Fibroblast of villous mesenchyme (primary cell): ENCODE measurements at regions not wholly inside any gene's neighbourhood (a gene's known extent, or its start where the extent isn't known, plus 50 kb on each side); places are given as distances from the start of the nearest gene placed in this dataset.

Experiments used
- DNase-seq: peaks from one replicate; pipeline ENCODE4 v3.0.0-alpha.2; 2010; ENCODE audit warnings: low read depth
- H3K4me3 ChIP-seq: 2 replicates; pipeline ENCODE4 v1.5.1; 2011; ENCODE audit warnings: low read depth, mild to moderate bottlenecking, low read length
- TF ChIP-seq, protein P1 (sequence below): IDR thresholded peaks from 2 replicates; pipeline ENCODE4 v1.5.1; 2012; ENCODE audit warnings: low read depth, mild to moderate bottlenecking, low read length; ENCODE audit not compliant: insufficient read depth

DNA sequence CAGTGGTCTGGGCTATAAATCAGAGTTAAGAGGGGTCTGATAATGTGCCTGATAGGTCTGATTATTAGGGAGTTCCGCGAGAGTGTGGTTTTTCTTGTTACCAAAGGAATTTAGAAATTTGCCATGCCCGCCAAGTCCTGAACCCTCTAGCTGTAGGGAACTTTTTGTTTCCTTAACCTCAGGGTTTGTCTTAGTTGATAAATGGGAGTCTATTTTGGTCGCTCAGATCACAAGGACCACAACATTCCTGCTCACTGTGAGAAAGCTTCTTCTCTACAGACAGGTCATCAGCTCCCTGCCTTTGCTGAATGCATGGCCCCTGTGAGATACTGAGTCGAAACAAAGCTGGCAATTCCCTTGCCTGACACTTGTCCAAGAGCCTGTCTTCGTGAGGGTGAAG lies 497.8 kb downstream of the HS3ST4 start:
- DNase-seq: no peak
- TF ChIP-seq, protein P1, sequence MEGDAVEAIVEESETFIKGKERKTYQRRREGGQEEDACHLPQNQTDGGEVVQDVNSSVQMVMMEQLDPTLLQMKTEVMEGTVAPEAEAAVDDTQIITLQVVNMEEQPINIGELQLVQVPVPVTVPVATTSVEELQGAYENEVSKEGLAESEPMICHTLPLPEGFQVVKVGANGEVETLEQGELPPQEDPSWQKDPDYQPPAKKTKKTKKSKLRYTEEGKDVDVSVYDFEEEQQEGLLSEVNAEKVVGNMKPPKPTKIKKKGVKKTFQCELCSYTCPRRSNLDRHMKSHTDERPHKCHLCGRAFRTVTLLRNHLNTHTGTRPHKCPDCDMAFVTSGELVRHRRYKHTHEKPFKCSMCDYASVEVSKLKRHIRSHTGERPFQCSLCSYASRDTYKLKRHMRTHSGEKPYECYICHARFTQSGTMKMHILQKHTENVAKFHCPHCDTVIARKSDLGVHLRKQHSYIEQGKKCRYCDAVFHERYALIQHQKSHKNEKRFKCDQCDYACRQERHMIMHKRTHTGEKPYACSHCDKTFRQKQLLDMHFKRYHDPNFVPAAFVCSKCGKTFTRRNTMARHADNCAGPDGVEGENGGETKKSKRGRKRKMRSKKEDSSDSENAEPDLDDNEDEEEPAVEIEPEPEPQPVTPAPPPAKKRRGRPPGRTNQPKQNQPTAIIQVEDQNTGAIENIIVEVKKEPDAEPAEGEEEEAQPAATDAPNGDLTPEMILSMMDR: no peak

DNA sequence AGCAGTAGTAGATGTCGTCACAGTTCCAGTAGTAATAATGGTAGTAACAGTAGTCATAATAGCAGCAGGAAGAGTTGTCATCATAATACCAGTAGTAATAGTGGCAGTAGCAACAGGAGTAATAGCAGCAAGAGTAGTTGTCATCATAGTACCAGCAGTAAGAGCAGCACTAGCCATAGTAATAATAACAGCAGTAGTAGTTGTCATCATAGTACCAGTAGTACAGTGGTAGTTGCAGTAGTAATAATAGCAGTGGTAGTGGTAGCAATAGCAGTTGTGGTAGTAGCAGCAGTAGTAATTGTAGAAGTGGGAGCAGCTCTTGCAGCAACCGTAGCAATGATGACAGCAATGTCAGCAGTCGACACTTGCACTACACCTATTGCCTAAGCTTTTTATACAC lies 502.8 kb downstream of the HS3ST4 start:
- no peak overlapping the region for H3K4me3 ChIP-seq
- DNase-seq: no peak
- TF ChIP-seq, protein P1: no peak

More for the DNA sequence above, 497.8 kb downstream of the HS3ST4 start:
- H3K4me3 ChIP-seq: no peak overlapping the region

DNA sequence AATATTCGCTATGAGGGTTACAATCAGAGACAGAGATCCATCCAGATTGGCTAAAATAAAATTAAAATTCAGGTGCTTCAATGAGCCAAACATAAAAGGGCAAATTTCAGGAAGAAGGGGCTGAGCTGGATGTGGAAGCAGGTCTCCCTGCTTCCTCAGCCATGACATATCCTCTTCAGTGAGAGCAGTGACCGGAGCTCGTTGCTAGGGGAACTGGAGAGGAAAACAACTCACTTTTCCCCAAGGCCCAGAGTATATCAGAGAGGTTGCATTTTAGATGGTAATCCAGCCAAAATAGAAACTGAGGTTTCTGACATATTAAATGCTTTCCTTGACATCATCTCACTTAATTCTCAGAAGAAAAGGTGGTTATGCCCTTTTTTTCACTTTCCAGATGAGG lies 503.5 kb downstream of the HS3ST4 start:
- H3K4me3 ChIP-seq: no peak overlapping the region
- no peak for DNase-seq
- TF ChIP-seq, protein P1: no peak

DNA sequence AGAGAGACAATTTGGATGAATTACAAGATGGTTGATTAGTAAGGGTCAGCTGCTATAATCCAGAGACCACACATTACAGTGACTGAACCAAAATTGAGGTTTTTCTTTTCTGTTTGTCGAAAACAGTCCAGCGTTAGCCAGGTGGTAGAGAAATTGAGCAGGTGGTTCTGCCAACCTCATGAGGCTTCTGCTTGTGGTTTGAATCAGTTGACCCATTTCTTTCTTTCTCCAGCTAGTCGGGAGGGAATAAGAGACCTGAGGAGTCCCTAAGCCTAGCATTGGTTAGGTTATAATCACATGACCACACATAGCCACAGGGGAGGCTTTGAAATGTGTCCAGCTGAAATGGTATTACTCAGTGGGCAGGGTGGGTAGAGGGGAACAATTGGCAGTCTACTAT lies 504.6 kb downstream of the HS3ST4 start:
- DNase-seq: no peak
- TF ChIP-seq, protein P1: no peak
- H3K4me3 ChIP-seq: no peak overlapping the region

DNA sequence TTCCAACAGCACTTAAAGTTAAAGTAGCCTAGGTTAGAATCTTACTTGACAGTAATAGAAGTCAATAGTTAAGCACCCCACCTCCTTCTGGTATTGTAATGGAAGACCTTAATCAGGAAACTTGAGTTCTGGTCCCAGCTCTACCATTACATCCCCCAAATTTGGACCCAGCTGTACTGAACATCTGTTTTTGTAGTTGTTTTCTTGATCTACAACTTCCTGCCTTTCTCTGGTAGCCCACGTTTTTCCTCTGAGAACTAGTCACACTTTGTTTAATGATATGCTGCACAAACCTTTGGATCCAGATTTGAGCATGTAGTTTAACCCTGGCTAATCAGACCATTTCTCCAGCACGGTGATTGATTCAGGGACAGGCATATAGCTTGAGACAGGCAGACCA lies 505.0 kb downstream of the HS3ST4 start:
- H3K4me3 ChIP-seq: no peak overlapping the region
- TF ChIP-seq, protein P1: no peak
- DNase-seq: no peak

DNA sequence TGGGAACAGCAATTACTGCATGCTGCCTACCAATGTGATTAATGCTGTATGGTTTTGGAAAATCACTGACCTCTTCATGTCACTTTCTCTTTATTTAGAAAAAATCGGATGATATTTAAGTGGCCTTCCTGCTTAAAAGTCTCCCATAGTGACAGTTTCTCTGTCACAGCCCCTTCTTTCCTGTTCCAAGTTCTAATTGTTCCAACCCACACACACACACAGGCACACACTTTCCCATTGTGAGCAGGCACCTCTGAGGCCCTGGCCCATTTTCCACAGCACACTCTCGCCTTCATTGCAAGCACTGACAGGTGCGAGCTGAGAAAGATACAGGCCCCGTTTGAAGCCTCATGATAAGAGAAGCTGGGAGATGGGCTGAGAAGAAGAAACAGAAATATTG lies 505.9 kb downstream of the HS3ST4 start:
- DNase-seq: no peak
- TF ChIP-seq, protein P1: no peak
- H3K4me3 ChIP-seq: no peak overlapping the region

DNA sequence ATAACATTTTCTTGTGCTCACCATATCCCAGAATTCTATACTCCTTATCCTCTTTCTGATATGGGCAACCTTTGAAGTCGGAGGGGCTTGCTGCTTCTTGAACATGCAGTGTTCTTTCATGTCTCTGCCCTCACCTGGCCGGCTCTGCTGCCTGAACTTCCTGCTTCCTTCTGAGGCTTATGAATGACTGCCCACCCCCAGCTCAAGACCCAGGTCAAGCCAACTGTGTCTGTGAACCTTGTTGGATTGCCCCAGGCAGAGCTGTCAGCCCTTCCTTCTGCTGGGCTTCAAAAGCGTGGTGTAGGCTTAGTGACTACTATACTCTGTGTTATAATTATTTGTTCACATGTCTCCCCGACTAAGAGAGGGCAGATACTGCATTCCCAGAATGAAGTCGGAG lies 506.5 kb downstream of the HS3ST4 start:
- TF ChIP-seq, protein P1: no peak
- no peak overlapping the region for H3K4me3 ChIP-seq
- no peak for DNase-seq
